OCI-LY7 (cell line): ENCODE measurements at regions not wholly inside any gene's neighbourhood (a gene's known extent, or its start where the extent isn't known, plus 50 kb on each side); places are given as distances from the start of the nearest gene placed in this dataset.

ENCODE experiments used
- BruUV-seq: library from RNA; stranded (reverse); fragments of 400-500 nt; replicated peaks from 2 replicates; lab custom pipeline; 2021; lab: Mats Ljungman, UMichigan
- CTCF ChIA-PET: fragments of 300-600 bp; sonication (Branson Sonifier 250); formaldehyde crosslinking; loops from one replicate; lab custom pipeline; 2022; ENCODE audit warnings: antibody characterized with exemption; ENCODE audit not compliant: unreplicated experiment; lab: Charles Lee
- POLR2A ChIA-PET: fragments of 300-600 bp; sonication (Branson Sonifier 250); formaldehyde crosslinking; loops from one replicate; lab custom pipeline; 2022; ENCODE audit warnings: antibody characterized with exemption; lab: Charles Lee
- DNase-seq: peaks from one replicate; pipeline ENCODE4 v3.0.0-alpha.2; 2015; ENCODE audit warnings: low spot score
- H2AFZ ChIP-seq: fragments of 200-600 bp; sonication (generic), shearing (Covaris generic); 2 replicates; pipeline ENCODE4 v1.6.1; 2014; ENCODE audit warnings: mild to moderate bottlenecking, antibody characterized with exemption, low read length, moderate library complexity
- H3K27ac ChIP-seq: fragments of 200-600 bp; sonication (generic); 2 replicates; pipeline ENCODE4 v1.5.1; 2014; ENCODE audit warnings: mixed run types, low read depth, mild to moderate bottlenecking, moderate library complexity, low read length, inconsistent platforms; ENCODE audit not compliant: poor library complexity, severe bottlenecking
- H3K36me3 ChIP-seq: fragments of 200-600 bp; sonication (generic); 2 replicates; pipeline ENCODE4 v1.6.1; 2014; ENCODE audit warnings: mild to moderate bottlenecking, antibody characterized with exemption, low read length, moderate library complexity, mixed read lengths; ENCODE audit not compliant: insufficient read depth
- H3K4me1 ChIP-seq: fragments of 200-600 bp; sonication (generic); 2 replicates; pipeline ENCODE4 v1.5.1; 2014; ENCODE audit warnings: mild to moderate bottlenecking, low read length; ENCODE audit not compliant: insufficient read depth, poor library complexity, severe bottlenecking
- H3K4me2 ChIP-seq: fragments of 200-600 bp; sonication (generic); 2 replicates; pipeline ENCODE4 v1.6.1; 2014; ENCODE audit warnings: mild to moderate bottlenecking, low read length
- H3K4me3 ChIP-seq: fragments of 200-600 bp; sonication (generic); 2 replicates; pipeline ENCODE4 v1.5.1; 2014; ENCODE audit warnings: mild to moderate bottlenecking, low read depth, low read length; ENCODE audit not compliant: poor library complexity, severe bottlenecking
- H3K79me2 ChIP-seq: fragments of 200-600 bp; sonication (generic); 2 replicates; pipeline ENCODE4 v1.6.1; 2016; ENCODE audit warnings: low read depth, mild to moderate bottlenecking, low read length, moderate library complexity, mixed read lengths; ENCODE audit not compliant: insufficient read depth
- H3K9me2 ChIP-seq: fragments of 200-600 bp; sonication (generic); 2 replicates; pipeline ENCODE4 v1.6.1; 2016; ENCODE audit warnings: mild to moderate bottlenecking, low read length, mixed read lengths; ENCODE audit not compliant: insufficient read depth
- H3K9me3 ChIP-seq: fragments of 200-600 bp; sonication (generic); 2 replicates; pipeline ENCODE4 v1.6.1; 2014; ENCODE audit warnings: mild to moderate bottlenecking, mixed run types, low read length, mixed read lengths
- H4K20me1 ChIP-seq: fragments of 200-600 bp; sonication (generic); 2 replicates; pipeline ENCODE4 v1.6.1; 2014; ENCODE audit warnings: mild to moderate bottlenecking, antibody characterized with exemption, low read length, moderate library complexity, mixed read lengths; ENCODE audit not compliant: insufficient read depth
- CTCF ChIP-seq: fragments of 200-600 bp; sonication (generic); conservative IDR thresholded peaks from 2 replicates; pipeline ENCODE4 v1.5.1; 2014; ENCODE audit warnings: mild to moderate bottlenecking, antibody characterized with exemption, low read length, moderate library complexity, mixed read lengths
- EZH2phosphoT487 ChIP-seq: fragments of 200-600 bp; sonication (generic); IDR thresholded peaks from 2 replicates; pipeline ENCODE4 v1.6.1; 2018; ENCODE audit warnings: low read depth, borderline replicate concordance, mild to moderate bottlenecking, mixed run types, antibody characterized with exemption, low read length, moderate library complexity, mixed read lengths
- intact Hi-C: fragments of 100-400 bp; cut with micrococcal nuclease; formaldehyde crosslinking; loops from one replicate; pipeline ENCODE4 v1.10.0; 2022; ENCODE audit not compliant: unreplicated experiment

- Histone ChIP-seq H2AFZ (no peak overlapping the region), H3K9me2 (no peaks in the 10 kb centered on the region), H3K27ac (no peak overlapping the region), H4K20me1 (no peaks in the 10 kb centered on the region), H3K9me3 (no peaks in the 10 kb centered on the region), H3K79me2 (no peaks in the 10 kb centered on the region), H3K36me3 (no peaks in the 10 kb centered on the region), H3K4me3 (no peak overlapping the region), H3K4me1 (no peaks in the 10 kb centered on the region), H3K4me2 (no peak overlapping the region)
- TF ChIP-seq EZH2phosphoT487 (no peak), CTCF (no peak)
- intact Hi-C loops: no loop called here
- no TSS peak for BruUV-seq
- POLR2A ChIA-PET: interaction anchor here (0.6 kb wide), 1 partner anchor 1292 kb away, joined by 8 read pairs; no protein-coding TSS in a partner anchor
- DNase-seq: no peak
- CTCF ChIA-PET: no interaction called here
These were observed 426.1 kb downstream of the DSC3 start for GRCh38 chr18:30616414-30616813.

- DNase-seq: no peak
- intact Hi-C loops: no loop called here
- Histone ChIP-seq H3K9me3 (no peaks in the 10 kb centered on the region), H3K4me2 (no peak overlapping the region), H3K27ac (no peak overlapping the region), H3K4me3 (no peak overlapping the region), H3K4me1 (no peaks in the 10 kb centered on the region), H3K9me2 (no peaks in the 10 kb centered on the region), H3K36me3 (no peaks in the 10 kb centered on the region), H3K79me2 (no peaks in the 10 kb centered on the region), H4K20me1 (no peaks in the 10 kb centered on the region), H2AFZ (no peak overlapping the region)
- ChIA-PET POLR2A (no interaction called here), CTCF (no interaction called here)
- TF ChIP-seq CTCF (no peak), EZH2phosphoT487 (no peak)
- BruUV-seq: no TSS peak
These were observed 429.1 kb downstream of the DSC3 start for GRCh38 chr18:30613467-30613801.

- no peak overlapping the region for H3K4me3 ChIP-seq
- intact Hi-C loops: no loop called here
- H3K9me3 ChIP-seq: no peaks in the 10 kb centered on the region
- H3K27ac ChIP-seq: no peak overlapping the region
- no peaks in the 10 kb centered on the region for H4K20me1 ChIP-seq
- TF ChIP-seq EZH2phosphoT487: no peak
- TF ChIP-seq CTCF: no peak
- H3K4me1 ChIP-seq: no peaks in the 10 kb centered on the region
- no peaks in the 10 kb centered on the region for H3K9me2 ChIP-seq
- no peaks in the 10 kb centered on the region for H3K36me3 ChIP-seq
- ChIA-PET POLR2A (no interaction called here), CTCF (no interaction called here)
- DNase-seq: no peak
- H2AFZ ChIP-seq: no peak overlapping the region
- no peak overlapping the region for H3K4me2 ChIP-seq
- no TSS peak for BruUV-seq
- no peaks in the 10 kb centered on the region for H3K79me2 ChIP-seq
These were observed 441.0 kb downstream of the DSC3 start for GRCh38 chr18:30601541-30601940.
